ENCODE measurements at regions not wholly inside any gene's neighbourhood (a gene's known extent, or its start where the extent isn't known, plus 50 kb on each side); places are given as distances from the start of the nearest gene placed in this dataset.

GRCh38 chr5:57696825-57697570 lies 214.4 kb upstream of the ACTBL2 start:
- TF ChIP-seq CTCF (IDR thresholded peaks at IDR 0.05; ENCODE audit: low read length) (no peak), EZH2 (optimal IDR thresholded peaks at IDR 0.05; ENCODE audit: low read depth, low read length) (no peak)

All from MM.1S (cell line).